ENCODE measurements at regions not wholly inside any gene's neighbourhood (a gene's known extent, or its start where the extent isn't known, plus 50 kb on each side); places are given as distances from the start of the nearest gene placed in this dataset.

DNA sequence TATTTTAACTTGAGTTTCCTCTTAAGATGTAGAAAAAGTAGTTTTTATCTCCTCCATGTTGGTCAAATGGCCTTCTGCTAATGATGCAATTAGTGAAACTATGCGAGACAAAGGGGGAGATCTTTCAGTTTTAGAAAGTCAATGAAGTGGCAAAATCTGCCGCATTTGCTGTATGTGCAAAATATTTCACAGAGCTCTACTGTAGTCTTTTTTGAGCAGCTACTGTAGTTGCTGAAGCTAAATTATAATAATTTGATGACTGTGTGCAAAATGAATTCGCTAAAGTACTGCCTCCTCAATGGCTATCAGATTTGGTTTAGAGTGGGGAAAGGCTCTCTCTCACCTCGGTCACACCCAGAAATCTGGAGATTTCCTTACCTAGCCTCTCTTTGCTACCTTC lies 267.6 kb upstream of the ZFP64 start:
- H3K4me2 ChIP-seq (ENCODE audit: low read depth, low read length) = no peak overlapping the region
- H4K20me1 ChIP-seq (ENCODE audit: insufficient read depth, low read length) = no peaks in the 10 kb centered on the region
- no peak for DNase-seq
- no peak overlapping the region for H3K9ac ChIP-seq (ENCODE audit: low read length)
- no peak overlapping the region for H3K27ac ChIP-seq (ENCODE audit: low read length)
- H3K9me2 ChIP-seq (replicated peaks; ENCODE audit: insufficient read depth, low read length) = no peaks in the 10 kb centered on the region
- H3K27me3 ChIP-seq (replicated peaks; ENCODE audit: insufficient read depth, low read length) = no peaks in the 10 kb centered on the region
- no peaks in the 10 kb centered on the region for H3K4me1 ChIP-seq (ENCODE audit: low read length)
- TF ChIP-seq EZH2phosphoT487 (IDR thresholded peaks at IDR 0.05; ENCODE audit: low read length) (no peak), EZH2 (optimal IDR thresholded peaks at IDR 0.05; ENCODE audit: low read depth, low read length) (no peak)
- TF ChIP-seq, protein P1, sequence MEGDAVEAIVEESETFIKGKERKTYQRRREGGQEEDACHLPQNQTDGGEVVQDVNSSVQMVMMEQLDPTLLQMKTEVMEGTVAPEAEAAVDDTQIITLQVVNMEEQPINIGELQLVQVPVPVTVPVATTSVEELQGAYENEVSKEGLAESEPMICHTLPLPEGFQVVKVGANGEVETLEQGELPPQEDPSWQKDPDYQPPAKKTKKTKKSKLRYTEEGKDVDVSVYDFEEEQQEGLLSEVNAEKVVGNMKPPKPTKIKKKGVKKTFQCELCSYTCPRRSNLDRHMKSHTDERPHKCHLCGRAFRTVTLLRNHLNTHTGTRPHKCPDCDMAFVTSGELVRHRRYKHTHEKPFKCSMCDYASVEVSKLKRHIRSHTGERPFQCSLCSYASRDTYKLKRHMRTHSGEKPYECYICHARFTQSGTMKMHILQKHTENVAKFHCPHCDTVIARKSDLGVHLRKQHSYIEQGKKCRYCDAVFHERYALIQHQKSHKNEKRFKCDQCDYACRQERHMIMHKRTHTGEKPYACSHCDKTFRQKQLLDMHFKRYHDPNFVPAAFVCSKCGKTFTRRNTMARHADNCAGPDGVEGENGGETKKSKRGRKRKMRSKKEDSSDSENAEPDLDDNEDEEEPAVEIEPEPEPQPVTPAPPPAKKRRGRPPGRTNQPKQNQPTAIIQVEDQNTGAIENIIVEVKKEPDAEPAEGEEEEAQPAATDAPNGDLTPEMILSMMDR (IDR thresholded peaks at IDR 0.05; ENCODE audit: low read length) = no peak
- H3K36me3 ChIP-seq (replicated peaks; ENCODE audit: insufficient read depth, low read length) = no peaks in the 10 kb centered on the region
- no peaks in the 10 kb centered on the region for H3K9me3 ChIP-seq (replicated peaks; ENCODE audit: insufficient read depth, low read length)
- no peaks in the 10 kb centered on the region for H3F3A ChIP-seq (ENCODE audit: insufficient read depth, low read length)
- no peaks in the 10 kb centered on the region for H3K79me2 ChIP-seq (ENCODE audit: low read length)
- no peak overlapping the region for H2AFZ ChIP-seq (ENCODE audit: low read length)
- H3K4me3 ChIP-seq (ENCODE audit: low read length) = no peak overlapping the region

DNA sequence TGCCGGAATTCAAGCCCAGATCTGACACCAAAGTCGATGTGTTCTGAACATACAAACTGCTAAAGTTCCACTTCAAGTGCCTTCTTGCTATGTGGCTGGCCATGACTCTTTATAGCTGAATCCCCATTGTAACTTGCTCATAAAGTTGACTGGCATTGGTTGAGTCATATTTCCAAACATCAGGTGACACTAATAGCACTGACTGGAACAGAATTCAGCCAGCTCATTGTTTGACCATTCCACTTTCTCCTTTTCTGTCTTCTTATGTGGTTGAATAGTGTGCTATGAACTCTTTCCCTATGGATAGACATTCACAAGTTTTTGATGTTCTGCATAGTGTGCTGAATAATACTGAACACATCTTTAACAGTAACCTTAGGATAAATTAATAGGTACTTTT lies 266.2 kb upstream of the ZFP64 start:
- H3K79me2 ChIP-seq (ENCODE audit: low read length) = no peaks in the 10 kb centered on the region
- no peak overlapping the region for H3K4me2 ChIP-seq (ENCODE audit: low read depth, low read length)
- no peaks in the 10 kb centered on the region for H4K20me1 ChIP-seq (ENCODE audit: insufficient read depth, low read length)
- no peaks in the 10 kb centered on the region for H3K27me3 ChIP-seq (replicated peaks; ENCODE audit: insufficient read depth, low read length)
- no peaks in the 10 kb centered on the region for H3K4me1 ChIP-seq (ENCODE audit: low read length)
- no peak overlapping the region for H3K9ac ChIP-seq (ENCODE audit: low read length)
- H2AFZ ChIP-seq (ENCODE audit: low read length) = no peak overlapping the region
- no peak overlapping the region for H3K27ac ChIP-seq (ENCODE audit: low read length)
- no peaks in the 10 kb centered on the region for H3K9me2 ChIP-seq (replicated peaks; ENCODE audit: insufficient read depth, low read length)
- no peaks in the 10 kb centered on the region for H3K36me3 ChIP-seq (replicated peaks; ENCODE audit: insufficient read depth, low read length)
- TF ChIP-seq EZH2 (optimal IDR thresholded peaks at IDR 0.05; ENCODE audit: low read depth, low read length) = no peak
- TF ChIP-seq EZH2phosphoT487 (IDR thresholded peaks at IDR 0.05; ENCODE audit: low read length) = no peak
- TF ChIP-seq, protein P1 (IDR thresholded peaks at IDR 0.05; ENCODE audit: low read length) = no peak
- H3K4me3 ChIP-seq (ENCODE audit: low read length) = no peak overlapping the region
- H3F3A ChIP-seq (ENCODE audit: insufficient read depth, low read length) = no peaks in the 10 kb centered on the region
- no peak for DNase-seq
- no peaks in the 10 kb centered on the region for H3K9me3 ChIP-seq (replicated peaks; ENCODE audit: insufficient read depth, low read length)

DNA sequence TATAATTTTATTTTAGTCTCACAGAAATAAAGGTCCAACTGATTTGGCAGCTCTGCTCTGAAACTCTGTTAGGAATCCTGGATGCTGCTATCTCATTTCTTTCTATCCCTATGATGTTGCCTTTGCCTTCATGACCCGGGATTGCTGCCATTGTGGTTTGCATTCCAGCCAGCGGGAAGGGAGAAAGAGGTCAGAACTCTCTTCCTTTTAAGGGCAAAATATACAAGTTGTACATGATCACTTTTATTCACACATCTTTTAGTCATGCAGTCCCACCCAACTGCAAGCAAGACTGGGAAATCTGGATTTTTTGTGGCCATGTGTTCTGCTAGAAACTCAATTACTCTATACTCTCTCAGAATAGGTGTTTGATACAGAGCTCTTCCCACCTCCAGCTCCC lies 263.1 kb upstream of the ZFP64 start:
- Histone ChIP-seq H2AFZ (ENCODE audit: low read length) (no peak overlapping the region), H3K27me3 (replicated peaks; ENCODE audit: insufficient read depth, low read length) (no peaks in the 10 kb centered on the region), H3K9me2 (replicated peaks; ENCODE audit: insufficient read depth, low read length) (no peaks in the 10 kb centered on the region), H3F3A (ENCODE audit: insufficient read depth, low read length) (no peaks in the 10 kb centered on the region), H3K36me3 (replicated peaks; ENCODE audit: insufficient read depth, low read length) (no peaks in the 10 kb centered on the region), H4K20me1 (ENCODE audit: insufficient read depth, low read length) (no peaks in the 10 kb centered on the region), H3K9me3 (replicated peaks; ENCODE audit: insufficient read depth, low read length) (no peaks in the 10 kb centered on the region), H3K4me1 (ENCODE audit: low read length) (no peaks in the 10 kb centered on the region), H3K9ac (ENCODE audit: low read length) (no peak overlapping the region), H3K79me2 (ENCODE audit: low read length) (no peaks in the 10 kb centered on the region), H3K4me3 (ENCODE audit: low read length) (no peak overlapping the region), H3K27ac (ENCODE audit: low read length) (no peak overlapping the region), H3K4me2 (ENCODE audit: low read depth, low read length) (no peak overlapping the region)
- no peak for DNase-seq
- TF ChIP-seq EZH2 (optimal IDR thresholded peaks at IDR 0.05; ENCODE audit: low read depth, low read length) = no peak
- TF ChIP-seq EZH2phosphoT487 (IDR thresholded peaks at IDR 0.05; ENCODE audit: low read length) = no peak
- TF ChIP-seq, protein P1 (IDR thresholded peaks at IDR 0.05; ENCODE audit: low read length) = no peak

Data from MM.1S (cell line).